Brain pericyte (primary cell): ENCODE measurements at regions not wholly inside any gene's neighbourhood (a gene's known extent, or its start where the extent isn't known, plus 50 kb on each side); places are given as distances from the start of the nearest gene placed in this dataset.

ENCODE experiments used
- DNase-seq: peaks from one replicate; pipeline ENCODE4 v3.0.0-alpha.2; 2012; ENCODE audit warnings: low read depth, low spot score

DNA sequence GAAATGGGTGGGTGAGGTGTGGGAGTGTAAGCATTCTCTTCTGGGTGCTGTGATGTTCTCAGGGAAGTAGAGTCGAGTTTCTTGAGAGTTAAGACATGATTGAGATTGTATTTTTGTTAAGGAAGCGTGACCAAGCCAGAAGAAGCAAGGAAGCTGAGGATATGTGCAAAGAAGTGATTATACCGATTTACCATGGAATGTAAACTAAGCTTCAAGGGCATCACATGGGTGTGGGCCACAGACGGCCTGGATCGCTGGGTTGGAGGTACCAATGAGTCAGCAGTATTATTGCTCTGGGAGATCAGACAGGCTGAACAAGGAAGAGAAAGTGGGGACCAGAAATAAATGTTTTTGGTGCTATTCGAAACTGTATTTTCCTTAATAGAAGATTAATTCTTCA lies 184.1 kb upstream of the GMDS start:
- DNase-seq: no peak

DNA sequence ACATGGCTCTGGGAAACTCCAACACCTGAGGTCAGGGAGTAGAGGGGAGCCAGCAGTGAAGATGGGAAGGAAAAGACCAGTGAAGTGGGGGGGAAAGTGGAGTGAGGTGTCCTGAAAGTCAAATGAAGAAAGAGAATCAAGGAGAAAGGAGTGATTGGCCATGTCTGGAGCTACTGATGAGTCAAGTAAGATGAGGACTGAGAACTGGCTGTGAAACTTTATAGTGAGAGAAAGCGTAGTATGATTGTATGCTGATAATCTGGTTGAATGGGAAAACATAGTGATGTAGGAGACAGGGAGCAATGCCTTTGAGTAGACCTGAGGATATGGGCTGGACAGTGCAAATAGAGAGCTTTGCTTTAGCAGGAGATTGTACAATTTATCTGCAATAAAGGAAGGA lies 183.6 kb upstream of the GMDS start:
- DNase-seq: no peak

DNA sequence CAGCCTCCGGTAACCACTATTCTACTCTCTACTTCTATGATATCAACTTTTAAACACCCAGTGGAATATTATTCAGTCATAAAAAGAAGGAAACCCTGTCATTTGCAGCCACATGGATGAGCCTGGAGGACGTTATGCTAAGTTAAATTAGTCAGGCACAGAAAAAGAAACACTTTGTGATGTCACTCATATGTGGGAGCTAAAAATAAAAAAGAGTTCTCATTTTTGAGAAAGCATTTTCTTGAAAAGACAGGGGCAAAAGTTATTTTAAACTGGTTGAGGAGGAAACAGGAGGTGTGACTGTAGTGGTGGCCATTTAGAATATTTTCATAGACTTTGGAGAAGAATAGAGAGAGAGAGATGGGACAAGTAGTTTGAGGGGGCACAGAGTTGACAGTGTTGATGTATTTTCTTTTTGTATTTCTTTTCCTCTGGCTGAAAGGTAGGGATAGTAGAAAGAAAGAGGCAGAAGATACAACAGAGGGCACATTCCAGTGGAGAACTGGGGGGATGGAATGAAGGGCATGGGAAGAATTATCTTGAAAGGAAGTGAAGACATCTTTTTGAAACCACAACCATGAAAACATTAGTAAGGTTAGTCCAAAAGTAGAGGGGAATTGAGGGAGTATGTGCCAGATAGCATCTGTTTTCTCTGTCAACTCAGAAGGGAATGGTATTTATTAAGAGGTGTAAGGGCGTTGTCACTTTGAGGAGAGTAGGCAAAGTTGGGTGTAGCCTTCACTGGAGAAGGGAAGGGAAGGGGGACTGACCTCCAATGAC lies 181.3 kb upstream of the GMDS start:
- DNase-seq: no peak

DNA sequence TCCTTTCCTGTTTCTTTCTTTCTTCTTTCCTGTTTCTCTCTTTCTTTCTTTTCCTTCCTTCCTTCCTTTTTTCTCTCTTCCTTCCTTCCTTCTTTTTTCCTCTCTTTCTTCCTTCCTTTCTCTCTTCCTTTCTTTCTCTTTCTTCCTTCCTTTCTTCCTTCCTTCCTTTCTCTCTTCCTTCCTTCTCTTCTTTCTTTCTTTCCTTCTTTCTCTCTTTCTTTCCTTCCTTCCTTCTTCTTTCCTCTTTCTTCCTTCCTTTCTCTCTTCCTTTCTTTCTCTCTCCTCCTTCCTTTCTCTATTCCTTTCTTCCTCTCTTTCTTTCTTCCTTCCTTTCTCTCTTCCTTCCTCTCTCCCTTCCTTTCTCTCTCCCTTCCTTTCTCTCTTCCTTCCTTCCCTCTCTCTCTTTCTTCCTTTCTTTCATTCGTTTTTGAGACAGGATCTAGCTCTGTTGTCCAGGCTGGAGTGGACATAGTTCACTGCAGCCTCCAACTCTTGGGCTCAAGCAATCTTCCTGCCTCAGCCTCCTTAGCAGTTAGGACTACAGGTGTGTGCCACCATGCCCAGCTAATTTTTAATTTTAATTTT lies 170.8 kb upstream of the GMDS start:
- no peak for DNase-seq

DNA sequence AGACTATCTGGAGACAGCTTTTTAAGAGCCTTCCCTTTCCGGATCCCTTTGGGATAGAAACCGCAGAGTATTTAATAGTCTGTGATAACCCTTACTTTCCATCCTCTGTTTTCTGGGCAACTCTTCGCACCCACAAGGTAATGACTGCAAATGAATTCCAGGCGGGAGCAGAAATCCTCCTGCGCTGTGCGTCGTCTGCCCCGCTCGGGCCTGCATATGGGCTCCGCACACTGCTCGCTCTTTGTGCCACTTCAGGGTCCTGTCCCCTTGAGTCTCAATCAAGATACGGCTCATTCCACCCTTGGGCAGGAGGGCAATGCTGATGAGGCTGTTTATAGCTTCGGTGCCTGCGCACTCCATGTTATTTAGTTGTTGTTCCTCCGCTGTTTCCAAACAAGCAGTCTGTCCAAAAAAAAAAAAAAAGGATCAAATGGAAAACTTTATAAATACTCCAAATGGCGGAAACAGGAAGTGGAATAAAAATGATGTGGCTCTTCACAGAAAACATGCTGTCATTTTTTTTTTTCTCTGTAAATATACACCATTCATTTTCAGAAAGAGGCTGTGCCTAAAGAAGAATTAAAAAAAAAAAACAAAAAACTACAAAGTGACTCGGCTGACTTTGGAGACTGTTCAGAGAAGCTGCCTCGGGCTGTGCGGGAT lies 169.6 kb upstream of the GMDS start:
- no peak for DNase-seq

- no peak for DNase-seq
These were observed 167.3 kb upstream of the GMDS start for GRCh38 chr6:2412731-2413130.

- DNase-seq: no peak
These were observed 165.4 kb upstream of the GMDS start for GRCh38 chr6:2410656-2411380.

DNA sequence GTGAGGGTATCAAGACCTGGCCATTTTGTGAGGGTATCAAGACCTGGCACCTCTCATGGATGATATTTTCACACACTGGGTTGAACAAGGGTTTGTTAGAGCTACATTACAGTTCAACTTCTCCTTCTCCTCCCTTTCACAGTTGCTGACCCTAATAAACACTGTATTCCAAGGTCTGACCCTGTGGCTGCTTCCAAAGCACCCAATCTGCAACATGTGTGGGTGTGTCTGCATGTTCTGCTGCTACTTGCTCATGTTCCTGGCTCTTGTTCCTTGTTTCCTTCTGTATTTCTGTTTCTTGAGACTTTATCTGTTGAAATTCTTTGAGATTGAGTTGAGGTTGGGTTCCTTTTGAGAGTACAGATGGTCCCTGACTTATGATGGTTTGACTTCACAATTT lies 162.1 kb upstream of the GMDS start:
- no peak for DNase-seq

DNA sequence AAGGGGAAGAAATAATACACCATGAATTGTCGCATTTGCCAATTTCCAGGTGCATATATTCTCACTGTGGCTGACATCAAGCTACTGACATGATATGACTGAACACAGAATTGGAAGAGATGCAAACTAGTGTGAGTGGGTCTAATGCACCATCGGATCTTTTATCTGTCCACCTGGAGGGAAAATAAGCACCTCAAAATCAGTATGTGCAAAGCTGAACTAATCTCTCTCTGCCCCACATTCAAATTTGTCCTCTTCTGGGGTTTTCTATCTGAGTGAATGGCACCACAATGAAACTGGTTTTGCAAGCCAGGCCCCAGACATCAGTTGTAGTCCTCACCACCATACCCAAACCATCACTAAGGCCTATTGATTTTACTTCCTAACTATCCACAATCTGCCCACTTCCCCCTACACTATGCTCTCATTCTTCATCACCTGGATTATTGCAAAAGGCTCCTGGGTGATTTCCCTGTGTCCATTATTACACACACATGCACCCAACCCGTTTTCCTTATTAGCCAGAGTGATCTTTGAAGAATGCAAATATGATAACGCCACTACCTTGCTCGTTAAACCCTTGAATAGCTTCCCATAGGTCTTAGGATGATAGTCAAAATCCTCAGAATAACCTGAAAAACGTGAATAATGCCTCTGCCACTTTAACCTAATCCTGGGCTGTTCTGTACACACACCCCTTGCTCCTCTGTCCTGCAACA lies 159.0 kb upstream of the GMDS start:
- DNase-seq: no peak

DNA sequence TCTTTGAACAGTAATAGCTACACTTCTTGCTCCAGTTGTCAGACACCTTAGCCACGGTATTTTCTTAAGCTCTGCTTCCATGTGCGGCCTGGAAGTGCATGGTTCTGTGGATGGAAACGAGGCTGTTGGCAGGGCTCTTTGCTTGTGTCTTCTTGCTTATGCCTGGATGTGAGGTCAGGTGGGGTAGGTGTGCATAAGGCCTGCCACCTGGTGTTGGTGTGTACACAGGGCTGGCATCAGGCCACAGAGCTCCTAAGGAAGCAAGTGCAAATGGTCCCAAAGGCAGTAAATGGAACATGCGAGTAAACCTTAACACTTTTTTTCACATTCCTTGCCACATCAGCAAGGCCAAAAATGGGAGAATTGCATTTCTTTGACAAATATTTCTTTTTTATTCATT lies 158.1 kb upstream of the GMDS start:
- no peak for DNase-seq

GRCh38 chr6:2396846-2397630 lies 151.6 kb upstream of the GMDS start:
- DNase-seq: no peak

DNA sequence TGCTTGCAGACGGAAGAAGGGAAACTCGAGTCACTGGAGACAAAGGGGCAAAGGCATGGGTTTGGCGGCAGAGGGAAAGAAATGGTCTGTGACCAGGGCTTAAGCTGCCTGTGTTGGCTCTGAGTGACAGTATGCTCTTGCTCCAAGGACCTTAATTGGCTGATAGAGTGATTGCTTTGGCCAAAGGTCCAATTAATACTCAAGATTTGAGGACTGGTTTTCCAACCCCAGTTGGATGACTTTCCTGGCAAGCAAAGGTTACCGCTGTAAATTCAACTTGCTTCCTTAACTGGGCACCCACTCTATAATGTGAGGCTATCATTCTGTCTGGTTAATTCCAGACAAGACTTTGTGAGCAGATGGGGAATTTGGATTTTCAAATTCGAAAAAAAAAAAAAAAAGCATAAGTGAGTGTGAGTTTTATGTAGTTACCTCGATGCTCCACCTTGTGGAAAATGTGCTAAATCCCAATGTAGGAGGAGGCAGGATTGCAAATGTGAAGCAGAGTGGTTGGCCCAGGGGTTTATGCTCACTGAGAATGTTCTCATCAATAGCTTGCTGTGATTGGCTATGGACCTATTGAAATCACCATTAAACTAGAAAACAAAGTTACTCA lies 150.7 kb upstream of the GMDS start:
- DNase-seq: no peak

GRCh38 chr6:2388554-2389324 lies 143.3 kb upstream of the GMDS start:
- no peak for DNase-seq

DNA sequence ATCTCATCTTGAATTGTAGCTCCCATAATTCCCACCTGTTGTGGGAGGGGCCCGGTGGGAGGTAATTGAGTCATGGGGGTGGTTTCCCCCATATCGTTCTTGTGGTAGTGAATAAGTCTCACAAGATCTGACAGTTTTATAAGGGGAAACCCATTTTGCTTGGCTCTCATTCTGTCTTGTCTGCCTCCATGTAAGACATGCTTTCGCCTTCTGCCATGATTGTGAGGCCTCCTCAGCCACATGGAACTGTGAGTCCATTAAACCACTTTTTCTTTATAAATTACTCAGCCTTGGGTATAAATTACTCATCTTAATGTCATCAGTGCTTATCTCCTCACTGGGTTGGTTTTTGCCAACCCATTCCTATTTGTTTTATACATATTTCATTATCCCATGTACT lies 142.0 kb upstream of the GMDS start:
- no peak for DNase-seq

- DNase-seq: no peak
These were observed 140.1 kb upstream of the GMDS start for GRCh38 chr6:2385471-2385983.

DNA sequence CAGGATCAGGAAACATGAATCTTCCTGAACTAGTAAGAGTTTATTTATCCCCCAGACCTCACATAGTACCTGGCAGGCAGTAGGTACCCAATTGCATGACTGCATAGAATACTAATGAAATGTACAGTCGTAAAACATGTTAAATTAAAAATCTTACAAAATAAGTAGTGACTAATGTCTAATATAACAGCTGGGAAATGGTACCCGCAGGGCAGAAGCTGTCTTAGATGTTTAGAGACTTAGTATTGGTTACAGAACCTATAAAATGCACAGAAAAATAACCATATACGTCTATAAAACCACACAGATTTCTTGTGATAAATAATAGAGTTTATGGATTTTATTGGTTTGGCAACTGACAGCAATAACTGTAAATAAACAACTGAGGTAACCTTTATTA lies 139.1 kb upstream of the GMDS start:
- DNase-seq: no peak

DNA sequence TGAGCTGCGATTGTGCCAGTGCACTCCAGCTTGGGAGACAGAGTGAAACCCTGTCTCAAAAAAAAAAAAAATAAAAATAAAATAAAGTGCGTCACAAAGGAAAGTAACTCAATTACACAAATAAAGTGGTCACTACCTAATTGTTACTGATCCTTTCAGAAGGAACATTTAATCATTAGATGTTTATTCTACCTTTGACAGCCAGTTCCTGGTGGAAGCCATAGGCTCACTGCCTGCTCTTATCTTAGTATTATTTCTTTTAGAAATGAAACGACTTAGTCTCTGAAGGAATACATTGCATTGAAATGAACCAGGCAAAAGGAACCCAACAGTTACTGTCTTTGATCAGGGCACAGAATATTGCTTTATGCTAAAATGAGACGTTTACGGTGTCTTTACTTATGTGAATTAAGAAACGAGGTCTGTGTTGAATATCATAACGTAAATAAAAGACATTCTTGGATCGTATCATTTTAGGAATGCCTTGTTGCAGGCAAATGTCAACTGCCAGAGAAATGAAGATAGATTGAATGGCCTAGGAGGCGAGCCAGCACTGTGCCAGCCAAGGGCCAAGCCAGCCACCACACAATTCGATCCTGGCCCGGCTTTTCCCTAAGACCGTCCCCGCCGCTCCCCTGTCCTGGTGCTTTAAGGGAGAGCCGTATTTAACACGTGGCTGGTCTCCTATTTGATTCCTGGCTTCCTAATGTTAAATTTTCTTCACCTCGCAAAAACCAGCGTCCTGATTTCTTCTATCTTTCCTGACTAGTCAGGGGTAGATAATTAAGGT lies 136.7 kb upstream of the GMDS start:
- DNase-seq: no peak

DNA sequence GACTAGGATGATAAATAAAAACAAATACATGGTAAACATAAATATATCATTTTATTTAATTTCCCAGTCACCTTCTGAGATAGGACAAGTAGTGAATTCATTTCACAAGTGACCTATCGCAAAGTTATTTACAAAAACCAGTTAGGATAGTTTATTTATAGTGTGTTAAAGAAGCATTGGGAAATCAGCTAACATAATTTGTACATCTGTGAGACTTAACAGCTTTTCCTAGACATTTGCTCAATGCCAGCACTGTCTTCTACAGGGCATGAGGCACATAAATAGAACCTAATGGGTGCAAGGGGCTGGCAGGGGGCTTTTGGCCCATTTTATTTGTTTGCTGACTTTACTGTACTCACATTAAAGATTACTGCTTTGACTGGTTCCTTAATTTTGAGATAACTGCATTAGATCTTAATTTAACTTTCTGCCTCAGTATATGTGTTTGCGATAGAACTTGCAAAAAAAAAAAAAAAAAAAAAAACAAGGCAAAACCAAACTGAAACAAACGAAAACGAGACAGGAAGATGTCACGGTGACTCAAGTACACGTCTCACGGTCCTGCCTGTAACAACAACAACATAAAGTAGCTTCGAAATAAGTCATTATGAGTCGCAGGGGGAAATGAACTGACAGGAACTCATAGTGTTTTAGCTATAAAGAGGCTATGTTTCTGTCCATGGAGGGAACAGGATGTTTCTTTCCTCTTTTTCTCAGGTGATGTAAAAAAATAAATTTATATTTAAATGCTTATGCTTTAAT lies 133.7 kb upstream of the GMDS start:
- DNase-seq: no peak
